HEK293 (cell line): ENCODE measurements at regions not wholly inside any gene's neighbourhood (a gene's known extent, or its start where the extent isn't known, plus 50 kb on each side); places are given as distances from the start of the nearest gene placed in this dataset.

Experiments used
- CTCF ChIA-PET: fragments of 350-600 bp; formaldehyde crosslinking; extraction: SDS; loops from one replicate; lab custom pipeline; 2021; ENCODE audit warnings: antibody characterized with exemption; lab: Yijun Ruan, JAX
- POLR2A ChIA-PET: fragments of 300-600 bp; formaldehyde crosslinking; extraction: SDS; loops from one replicate; lab custom pipeline; 2020; ENCODE audit warnings: antibody characterized with exemption, inconsistent platforms; lab: Yijun Ruan, JAX
- H3K27ac ChIP-seq: fragments of 200-500 bp; sonication (Bioruptor generic); 2 replicates; pipeline ENCODE4 v1.5.1; 2014; ENCODE audit warnings: low read depth, low read length, control low read depth, inconsistent platforms; ENCODE audit errors: extremely low read depth
- H3K36me3 ChIP-seq, 2 experiments: fragments of 200-500 bp in 1 of 2; sonication (Bioruptor generic) in 1 of 2; 1 replicate in 1 of 2; 2 replicates in 1 of 2; pipeline ENCODE4 v1.5.1; 2014 to 2017; ENCODE audit warnings: inconsistent platforms in 2 of 2, low read length in 2 of 2; ENCODE audit not compliant: control insufficient read depth in 2 of 2, insufficient read depth in 1 of 2
- H3K4me1 ChIP-seq: fragments of 200-500 bp; sonication (Bioruptor generic); 2 replicates; pipeline ENCODE4 v1.5.1; 2014; ENCODE audit warnings: mild to moderate bottlenecking, low read length, inconsistent platforms; ENCODE audit not compliant: control insufficient read depth, insufficient read depth
- H3K4me3 ChIP-seq: 2 replicates; pipeline ENCODE4 v1.5.1; 2011; ENCODE audit warnings: low read depth, mild to moderate bottlenecking, control low read depth, low read length, moderate library complexity
- H3K9me3 ChIP-seq: fragments of 200-500 bp; sonication (Bioruptor generic); 2 replicates; pipeline ENCODE4 v1.5.1; 2014; ENCODE audit warnings: low read depth, low read length, inconsistent platforms; ENCODE audit not compliant: control insufficient read depth, insufficient read depth
- HOXC10 ChIP-seq: sonication (generic); formaldehyde crosslinking; IDR thresholded peaks from 2 replicates; pipeline ENCODE4 v1.8.1; 2023; ENCODE audit warnings: mild to moderate bottlenecking, missing genetic modification reagents
- MZF1 ChIP-seq: fragments of 450-650 bp; formaldehyde crosslinking; IDR thresholded peaks from 2 replicates; pipeline ENCODE4 v1.5.1; 2017; ENCODE audit warnings: missing biosample characterization, missing genetic modification characterization, borderline replicate concordance
- PRDM1 ChIP-seq: fragments of 450-650 bp; formaldehyde crosslinking; IDR thresholded peaks from 2 replicates; pipeline ENCODE4; 2016; ENCODE audit warnings: missing biosample characterization, missing genetic modification characterization
- REPIN1 ChIP-seq: fragments of 450-650 bp; formaldehyde crosslinking; IDR thresholded peaks from 2 replicates; pipeline ENCODE4 v1.5.1; 2017; ENCODE audit warnings: missing biosample characterization, missing genetic modification characterization, low read depth
- ZFP3 ChIP-seq: fragments of 450-650 bp; formaldehyde crosslinking; IDR thresholded peaks from 2 replicates; pipeline ENCODE4 v1.5.1; 2016; ENCODE audit warnings: low read depth, missing biosample characterization, missing genetic modification characterization
- ZNF10 ChIP-seq: fragments of 450-650 bp; formaldehyde crosslinking; IDR thresholded peaks from 2 replicates; pipeline ENCODE4 v1.5.1; 2017; ENCODE audit warnings: missing biosample characterization, missing genetic modification characterization
- ZNF112 ChIP-seq: fragments of 450-650 bp; formaldehyde crosslinking; IDR thresholded peaks from 2 replicates; pipeline ENCODE4 v1.5.0; 2017; ENCODE audit warnings: missing biosample characterization, missing genetic modification characterization
- ZNF133 ChIP-seq: fragments of 450-650 bp; formaldehyde crosslinking; IDR thresholded peaks from 2 replicates; pipeline ENCODE4 v1.5.1; 2016; ENCODE audit warnings: missing biosample characterization, missing genetic modification characterization
- ZNF157 ChIP-seq: fragments of 450-650 bp; formaldehyde crosslinking; IDR thresholded peaks from 2 replicates; pipeline ENCODE4 v1.5.1; 2016; ENCODE audit warnings: missing biosample characterization, missing genetic modification characterization
- ZNF274 ChIP-seq, 2 experiments: fragments of 200-500 bp in 1 of 2; fragments of 450-650 bp in 1 of 2; sonication (Bioruptor generic) in 1 of 2; formaldehyde crosslinking in 1 of 2; IDR thresholded peaks; 2 replicates each; pipeline versions ENCODE4 v1.5.1 to v1.6.1; 2014 to 2016; ENCODE audit warnings: borderline replicate concordance in 1 of 2, inconsistent platforms in 1 of 2, low read length in 1 of 2, missing biosample characterization in 1 of 2, missing genetic modification characterization in 1 of 2
- ZNF302 ChIP-seq: fragments of 450-650 bp; formaldehyde crosslinking; IDR thresholded peaks from 2 replicates; pipeline ENCODE4 v1.5.1; 2016; ENCODE audit warnings: missing biosample characterization, missing genetic modification characterization, low read depth
- ZNF404 ChIP-seq: fragments of 450-650 bp; formaldehyde crosslinking; IDR thresholded peaks from 2 replicates; pipeline ENCODE4 v1.5.1; 2017; ENCODE audit warnings: missing biosample characterization, missing genetic modification characterization
- ZNF521 ChIP-seq: fragments of 450-650 bp; formaldehyde crosslinking; IDR thresholded peaks from 2 replicates; pipeline ENCODE4 v1.5.1; 2017; ENCODE audit warnings: missing biosample characterization, mild to moderate bottlenecking, missing genetic modification characterization
- ZNF561 ChIP-seq: fragments of 450-650 bp; IDR thresholded peaks from 2 replicates; pipeline ENCODE4 v1.5.1; 2018; ENCODE audit warnings: missing biosample characterization, missing genetic modification characterization, borderline replicate concordance
- ZSCAN4 ChIP-seq: fragments of 450-650 bp; formaldehyde crosslinking; IDR thresholded peaks from 2 replicates; pipeline ENCODE4 v1.5.1; 2017; ENCODE audit warnings: missing biosample characterization, missing genetic modification characterization
- TF ChIP-seq, protein P1 (sequence below): fragments of 450-650 bp; formaldehyde crosslinking; IDR thresholded peaks from 2 replicates; pipeline ENCODE4 v1.5.1; 2016; ENCODE audit warnings: missing biosample characterization, missing genetic modification characterization, borderline replicate concordance
- TF ChIP-seq, protein P2 (sequence below): fragments of 450-650 bp; formaldehyde crosslinking; IDR thresholded peaks from 2 replicates; pipeline ENCODE4 v1.5.1; 2017; ENCODE audit warnings: missing biosample characterization, missing genetic modification characterization
- TF ChIP-seq, protein P3 (sequence below): fragments of 450-650 bp; formaldehyde crosslinking; IDR thresholded peaks from 2 replicates; pipeline ENCODE4 v1.5.1; 2016; ENCODE audit warnings: missing biosample characterization, missing genetic modification characterization
- TF ChIP-seq, protein P4 (sequence below): fragments of 450-650 bp; formaldehyde crosslinking; IDR thresholded peaks from 2 replicates; pipeline ENCODE4 v1.5.1; 2016; ENCODE audit warnings: missing biosample characterization, missing genetic modification characterization
- TF ChIP-seq, protein P5 (sequence below): fragments of 450-650 bp; formaldehyde crosslinking; IDR thresholded peaks from 2 replicates; pipeline ENCODE4 v1.5.1; 2016; ENCODE audit warnings: missing biosample characterization, missing genetic modification characterization

- TF ChIP-seq ZNF274 (IDR thresholded peaks at IDR 0.05; ENCODE audit: low read length) (no peak), ZNF274 (tag by site-specific recombination; IDR thresholded peaks at IDR 0.05; ENCODE audit: borderline replicate concordance) (no peak), ZNF561 (tag by site-specific recombination) (no peak), ZSCAN4 (no peak), MZF1 (no peak), ZNF10 (tag by site-specific recombination) (no peak)
- TF ChIP-seq, protein P1, sequence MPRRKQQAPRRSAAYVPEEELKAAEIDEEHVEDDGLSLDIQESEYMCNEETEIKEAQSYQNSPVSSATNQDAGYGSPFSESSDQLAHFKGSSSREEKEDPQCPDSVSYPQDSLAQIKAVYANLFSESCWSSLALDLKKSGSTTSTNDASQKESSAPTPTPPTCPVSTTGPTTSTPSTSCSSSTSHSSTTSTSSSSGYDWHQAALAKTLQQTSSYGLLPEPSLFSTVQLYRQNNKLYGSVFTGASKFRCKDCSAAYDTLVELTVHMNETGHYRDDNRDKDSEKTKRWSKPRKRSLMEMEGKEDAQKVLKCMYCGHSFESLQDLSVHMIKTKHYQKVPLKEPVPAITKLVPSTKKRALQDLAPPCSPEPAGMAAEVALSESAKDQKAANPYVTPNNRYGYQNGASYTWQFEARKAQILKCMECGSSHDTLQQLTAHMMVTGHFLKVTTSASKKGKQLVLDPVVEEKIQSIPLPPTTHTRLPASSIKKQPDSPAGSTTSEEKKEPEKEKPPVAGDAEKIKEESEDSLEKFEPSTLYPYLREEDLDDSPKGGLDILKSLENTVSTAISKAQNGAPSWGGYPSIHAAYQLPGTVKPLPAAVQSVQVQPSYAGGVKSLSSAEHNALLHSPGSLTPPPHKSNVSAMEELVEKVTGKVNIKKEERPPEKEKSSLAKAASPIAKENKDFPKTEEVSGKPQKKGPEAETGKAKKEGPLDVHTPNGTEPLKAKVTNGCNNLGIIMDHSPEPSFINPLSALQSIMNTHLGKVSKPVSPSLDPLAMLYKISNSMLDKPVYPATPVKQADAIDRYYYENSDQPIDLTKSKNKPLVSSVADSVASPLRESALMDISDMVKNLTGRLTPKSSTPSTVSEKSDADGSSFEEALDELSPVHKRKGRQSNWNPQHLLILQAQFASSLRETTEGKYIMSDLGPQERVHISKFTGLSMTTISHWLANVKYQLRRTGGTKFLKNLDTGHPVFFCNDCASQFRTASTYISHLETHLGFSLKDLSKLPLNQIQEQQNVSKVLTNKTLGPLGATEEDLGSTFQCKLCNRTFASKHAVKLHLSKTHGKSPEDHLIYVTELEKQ (tag by site-specific recombination): no peak
- TF ChIP-seq, all 188 proteins: peak for 0
Measured at GRCh38 chr21:21632926-21633325, 634.7 kb downstream of the NCAM2 start (continued).

DNA sequence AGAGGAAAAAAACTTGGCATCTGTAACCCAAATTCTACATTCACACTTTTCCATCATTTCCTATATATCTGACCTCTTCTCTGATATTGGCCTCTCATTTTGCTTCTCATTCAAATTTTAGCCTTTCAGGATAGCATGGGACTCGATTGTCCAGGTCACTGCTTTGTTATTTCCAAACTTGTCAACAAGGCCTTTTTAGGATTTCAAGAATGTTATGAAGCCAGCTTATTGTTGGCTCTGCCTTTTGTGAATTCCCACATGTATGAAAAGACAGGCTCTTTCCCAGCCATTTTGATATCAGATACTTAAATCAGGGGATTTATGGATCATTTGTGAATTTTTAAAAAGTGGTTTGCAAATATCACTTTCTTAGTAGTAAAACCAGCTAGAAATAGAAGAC, 663.5 kb downstream of the NCAM2 start:
- Histone ChIP-seq H3K4me3 (no peak overlapping the region), H3K4me1 (no peaks in the 10 kb centered on the region), H3K9me3 (no peaks in the 10 kb centered on the region), H3K27ac (no peak overlapping the region), H3K36me3 (no peaks in the 10 kb centered on the region)
- ChIA-PET POLR2A (no interaction called here), CTCF (no interaction called here)
- TF ChIP-seq ZNF157 (tag by site-specific recombination): no peak
- TF ChIP-seq, protein P2, sequence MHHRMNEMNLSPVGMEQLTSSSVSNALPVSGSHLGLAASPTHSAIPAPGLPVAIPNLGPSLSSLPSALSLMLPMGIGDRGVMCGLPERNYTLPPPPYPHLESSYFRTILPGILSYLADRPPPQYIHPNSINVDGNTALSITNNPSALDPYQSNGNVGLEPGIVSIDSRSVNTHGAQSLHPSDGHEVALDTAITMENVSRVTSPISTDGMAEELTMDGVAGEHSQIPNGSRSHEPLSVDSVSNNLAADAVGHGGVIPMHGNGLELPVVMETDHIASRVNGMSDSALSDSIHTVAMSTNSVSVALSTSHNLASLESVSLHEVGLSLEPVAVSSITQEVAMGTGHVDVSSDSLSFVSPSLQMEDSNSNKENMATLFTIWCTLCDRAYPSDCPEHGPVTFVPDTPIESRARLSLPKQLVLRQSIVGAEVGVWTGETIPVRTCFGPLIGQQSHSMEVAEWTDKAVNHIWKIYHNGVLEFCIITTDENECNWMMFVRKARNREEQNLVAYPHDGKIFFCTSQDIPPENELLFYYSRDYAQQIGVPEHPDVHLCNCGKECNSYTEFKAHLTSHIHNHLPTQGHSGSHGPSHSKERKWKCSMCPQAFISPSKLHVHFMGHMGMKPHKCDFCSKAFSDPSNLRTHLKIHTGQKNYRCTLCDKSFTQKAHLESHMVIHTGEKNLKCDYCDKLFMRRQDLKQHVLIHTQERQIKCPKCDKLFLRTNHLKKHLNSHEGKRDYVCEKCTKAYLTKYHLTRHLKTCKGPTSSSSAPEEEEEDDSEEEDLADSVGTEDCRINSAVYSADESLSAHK: no peak
- TF ChIP-seq, protein P3, sequence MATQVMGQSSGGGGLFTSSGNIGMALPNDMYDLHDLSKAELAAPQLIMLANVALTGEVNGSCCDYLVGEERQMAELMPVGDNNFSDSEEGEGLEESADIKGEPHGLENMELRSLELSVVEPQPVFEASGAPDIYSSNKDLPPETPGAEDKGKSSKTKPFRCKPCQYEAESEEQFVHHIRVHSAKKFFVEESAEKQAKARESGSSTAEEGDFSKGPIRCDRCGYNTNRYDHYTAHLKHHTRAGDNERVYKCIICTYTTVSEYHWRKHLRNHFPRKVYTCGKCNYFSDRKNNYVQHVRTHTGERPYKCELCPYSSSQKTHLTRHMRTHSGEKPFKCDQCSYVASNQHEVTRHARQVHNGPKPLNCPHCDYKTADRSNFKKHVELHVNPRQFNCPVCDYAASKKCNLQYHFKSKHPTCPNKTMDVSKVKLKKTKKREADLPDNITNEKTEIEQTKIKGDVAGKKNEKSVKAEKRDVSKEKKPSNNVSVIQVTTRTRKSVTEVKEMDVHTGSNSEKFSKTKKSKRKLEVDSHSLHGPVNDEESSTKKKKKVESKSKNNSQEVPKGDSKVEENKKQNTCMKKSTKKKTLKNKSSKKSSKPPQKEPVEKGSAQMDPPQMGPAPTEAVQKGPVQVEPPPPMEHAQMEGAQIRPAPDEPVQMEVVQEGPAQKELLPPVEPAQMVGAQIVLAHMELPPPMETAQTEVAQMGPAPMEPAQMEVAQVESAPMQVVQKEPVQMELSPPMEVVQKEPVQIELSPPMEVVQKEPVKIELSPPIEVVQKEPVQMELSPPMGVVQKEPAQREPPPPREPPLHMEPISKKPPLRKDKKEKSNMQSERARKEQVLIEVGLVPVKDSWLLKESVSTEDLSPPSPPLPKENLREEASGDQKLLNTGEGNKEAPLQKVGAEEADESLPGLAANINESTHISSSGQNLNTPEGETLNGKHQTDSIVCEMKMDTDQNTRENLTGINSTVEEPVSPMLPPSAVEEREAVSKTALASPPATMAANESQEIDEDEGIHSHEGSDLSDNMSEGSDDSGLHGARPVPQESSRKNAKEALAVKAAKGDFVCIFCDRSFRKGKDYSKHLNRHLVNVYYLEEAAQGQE (tag by site-specific recombination): no peak
- no peak for TF ChIP-seq ZFP3 (tag by site-specific recombination)
- TF ChIP-seq ZNF133: no peak

DNA sequence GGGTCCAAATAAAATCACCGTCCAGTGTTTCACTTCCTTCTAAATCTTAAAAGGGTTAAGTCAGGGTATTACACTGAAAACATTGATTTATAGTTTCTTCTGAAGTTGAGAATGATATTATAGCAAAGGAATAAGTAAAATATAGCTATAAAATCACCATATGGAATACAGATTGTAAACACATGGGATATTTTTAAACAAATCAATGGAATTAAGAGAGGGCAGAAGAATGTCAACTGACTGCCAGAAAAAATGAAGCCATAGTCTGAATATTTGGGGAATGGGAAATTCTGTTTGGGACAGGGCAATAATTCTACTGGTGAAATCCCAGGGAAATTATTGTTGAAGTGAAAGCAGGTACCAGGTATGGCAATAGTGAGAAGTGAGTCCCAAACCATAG, 664.6 kb downstream of the NCAM2 start:
- CTCF ChIA-PET: no interaction called here
- H3K27ac ChIP-seq: no peak overlapping the region
- H3K4me3 ChIP-seq: no peak overlapping the region
- H3K4me1 ChIP-seq: no peaks in the 10 kb centered on the region
- no peaks in the 10 kb centered on the region for H3K36me3 ChIP-seq
- POLR2A ChIA-PET: no interaction called here
- H3K9me3 ChIP-seq: no peaks in the 10 kb centered on the region
- TF ChIP-seq, protein P4, sequence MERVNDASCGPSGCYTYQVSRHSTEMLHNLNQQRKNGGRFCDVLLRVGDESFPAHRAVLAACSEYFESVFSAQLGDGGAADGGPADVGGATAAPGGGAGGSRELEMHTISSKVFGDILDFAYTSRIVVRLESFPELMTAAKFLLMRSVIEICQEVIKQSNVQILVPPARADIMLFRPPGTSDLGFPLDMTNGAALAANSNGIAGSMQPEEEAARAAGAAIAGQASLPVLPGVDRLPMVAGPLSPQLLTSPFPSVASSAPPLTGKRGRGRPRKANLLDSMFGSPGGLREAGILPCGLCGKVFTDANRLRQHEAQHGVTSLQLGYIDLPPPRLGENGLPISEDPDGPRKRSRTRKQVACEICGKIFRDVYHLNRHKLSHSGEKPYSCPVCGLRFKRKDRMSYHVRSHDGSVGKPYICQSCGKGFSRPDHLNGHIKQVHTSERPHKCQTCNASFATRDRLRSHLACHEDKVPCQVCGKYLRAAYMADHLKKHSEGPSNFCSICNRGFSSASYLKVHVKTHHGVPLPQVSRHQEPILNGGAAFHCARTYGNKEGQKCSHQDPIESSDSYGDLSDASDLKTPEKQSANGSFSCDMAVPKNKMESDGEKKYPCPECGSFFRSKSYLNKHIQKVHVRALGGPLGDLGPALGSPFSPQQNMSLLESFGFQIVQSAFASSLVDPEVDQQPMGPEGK: no peak
- TF ChIP-seq ZNF302 (tag by site-specific recombination): no peak
- TF ChIP-seq ZNF521 (tag by site-specific recombination): no peak
- TF ChIP-seq ZNF112 (tag by site-specific recombination): no peak
- TF ChIP-seq PRDM1 (tag by site-specific recombination): no peak
- no peak for TF ChIP-seq HOXC10 (CRISPR knock-in tag)
- no peak for TF ChIP-seq REPIN1
- TF ChIP-seq, protein P5, sequence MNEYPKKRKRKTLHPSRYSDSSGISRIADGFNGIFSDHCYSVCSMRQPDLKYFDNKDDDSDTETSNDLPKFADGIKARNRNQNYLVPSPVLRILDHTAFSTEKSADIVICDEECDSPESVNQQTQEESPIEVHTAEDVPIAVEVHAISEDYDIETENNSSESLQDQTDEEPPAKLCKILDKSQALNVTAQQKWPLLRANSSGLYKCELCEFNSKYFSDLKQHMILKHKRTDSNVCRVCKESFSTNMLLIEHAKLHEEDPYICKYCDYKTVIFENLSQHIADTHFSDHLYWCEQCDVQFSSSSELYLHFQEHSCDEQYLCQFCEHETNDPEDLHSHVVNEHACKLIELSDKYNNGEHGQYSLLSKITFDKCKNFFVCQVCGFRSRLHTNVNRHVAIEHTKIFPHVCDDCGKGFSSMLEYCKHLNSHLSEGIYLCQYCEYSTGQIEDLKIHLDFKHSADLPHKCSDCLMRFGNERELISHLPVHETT (tag by site-specific recombination): no peak
- no peak for TF ChIP-seq ZNF404 (tag by site-specific recombination)
